ENCODE measurements at regions not wholly inside any gene's neighbourhood (a gene's known extent, or its start where the extent isn't known, plus 50 kb on each side); places are given as distances from the start of the nearest gene placed in this dataset.

DNA sequence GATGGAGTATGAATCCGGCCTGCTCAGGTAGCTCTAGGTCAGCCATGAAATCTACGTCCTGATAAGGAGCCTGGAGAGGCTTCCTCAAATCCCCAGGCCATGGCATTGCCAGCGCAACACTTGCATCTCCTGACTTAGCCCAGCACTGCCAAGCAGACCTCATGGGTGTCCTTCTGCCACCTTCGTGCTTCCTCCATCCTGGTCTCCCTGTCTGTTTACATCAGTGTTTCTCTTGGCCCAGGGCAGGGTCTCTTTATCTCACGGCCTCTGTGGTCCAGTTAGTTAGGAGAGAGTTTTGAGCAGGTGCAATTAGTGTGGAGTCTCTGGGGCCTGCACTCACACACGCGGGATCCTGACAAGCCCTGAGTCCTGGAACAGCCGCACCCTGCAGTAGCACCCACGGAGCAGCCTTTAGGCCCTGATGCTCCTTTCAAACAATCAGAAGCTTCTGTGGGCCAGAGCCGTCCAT, 193.1 kb upstream of the ARL4C start:
- TF ChIP-seq, protein P1, sequence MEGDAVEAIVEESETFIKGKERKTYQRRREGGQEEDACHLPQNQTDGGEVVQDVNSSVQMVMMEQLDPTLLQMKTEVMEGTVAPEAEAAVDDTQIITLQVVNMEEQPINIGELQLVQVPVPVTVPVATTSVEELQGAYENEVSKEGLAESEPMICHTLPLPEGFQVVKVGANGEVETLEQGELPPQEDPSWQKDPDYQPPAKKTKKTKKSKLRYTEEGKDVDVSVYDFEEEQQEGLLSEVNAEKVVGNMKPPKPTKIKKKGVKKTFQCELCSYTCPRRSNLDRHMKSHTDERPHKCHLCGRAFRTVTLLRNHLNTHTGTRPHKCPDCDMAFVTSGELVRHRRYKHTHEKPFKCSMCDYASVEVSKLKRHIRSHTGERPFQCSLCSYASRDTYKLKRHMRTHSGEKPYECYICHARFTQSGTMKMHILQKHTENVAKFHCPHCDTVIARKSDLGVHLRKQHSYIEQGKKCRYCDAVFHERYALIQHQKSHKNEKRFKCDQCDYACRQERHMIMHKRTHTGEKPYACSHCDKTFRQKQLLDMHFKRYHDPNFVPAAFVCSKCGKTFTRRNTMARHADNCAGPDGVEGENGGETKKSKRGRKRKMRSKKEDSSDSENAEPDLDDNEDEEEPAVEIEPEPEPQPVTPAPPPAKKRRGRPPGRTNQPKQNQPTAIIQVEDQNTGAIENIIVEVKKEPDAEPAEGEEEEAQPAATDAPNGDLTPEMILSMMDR (IDR thresholded peaks at IDR 0.05): no peak
- ATAC-seq: no peak

DNA sequence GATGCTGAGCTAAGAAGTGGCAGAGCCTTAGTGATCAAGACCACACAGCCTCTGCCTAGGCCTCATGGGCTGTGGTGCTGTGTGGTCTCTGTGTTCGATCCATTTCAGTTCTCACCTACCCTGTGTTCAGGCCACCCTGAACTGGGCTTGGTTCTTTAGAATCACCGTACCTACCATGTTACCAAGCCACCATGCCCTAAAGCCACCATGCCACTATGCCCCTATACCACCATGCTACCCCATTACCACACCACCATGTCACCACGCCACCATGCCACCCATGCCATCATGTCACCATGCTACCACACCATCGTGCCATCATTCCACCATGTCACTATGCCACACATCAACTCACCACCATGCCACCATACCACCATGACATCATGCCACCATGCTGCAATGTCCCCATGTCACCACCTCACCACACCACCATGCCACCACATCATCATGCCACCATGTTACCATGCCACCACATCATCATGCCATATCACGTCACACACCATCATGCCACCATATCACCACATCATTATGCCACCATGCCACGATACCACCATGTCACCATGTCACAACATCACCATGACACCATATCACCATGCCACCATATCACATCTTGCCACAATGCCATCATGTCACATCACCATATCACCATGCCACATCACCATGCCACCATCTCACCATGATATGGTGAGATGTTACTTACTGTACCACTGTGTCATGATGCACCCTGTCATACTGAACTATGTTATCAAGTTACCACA, 191.0 kb upstream of the ARL4C start:
- no peaks in the 10 kb centered on the region for H3K4me1 ChIP-seq (ENCODE audit: control insufficient read depth, insufficient read depth, low read length)
- no peak for ATAC-seq
- H3K9me3 ChIP-seq (ENCODE audit: control insufficient read depth, insufficient read depth, low read length): no peaks in the 10 kb centered on the region
- H3K27ac ChIP-seq (ENCODE audit: low read length): no peak overlapping the region
- H3K4me3 Mint-ChIP-seq: no peak overlapping the region
- H3K9me3 Mint-ChIP-seq: peaks cover 0 to 2% of the 10 kb centered on the region in 2 donors
- TF ChIP-seq, protein P1 (IDR thresholded peaks at IDR 0.05): no peak
- H3K27me3 ChIP-seq (ENCODE audit: control insufficient read depth, insufficient read depth, low read length): no peaks in the 10 kb centered on the region
- intact Hi-C loops (cut with micrococcal nuclease): no loop called here
- H3K4me3 ChIP-seq (ENCODE audit: low read length): no peak overlapping the region
- 96% methylated on average over 6 of the region's 6 CpGs for WGBS (ENCODE audit: insufficient coverage)
- H3K27me3 Mint-ChIP-seq (ENCODE audit: low read depth in 2 of 2): peaks cover 22 to 33% of the 10 kb centered on the region in 2 donors
- H3K36me3 ChIP-seq (ENCODE audit: control insufficient read depth, insufficient read depth, low read length): no peaks in the 10 kb centered on the region
- no peak for DNase-seq
- H3K27ac Mint-ChIP-seq: no peak overlapping the region
- H3K4me1 Mint-ChIP-seq: peaks cover 0 to 3% of the 10 kb centered on the region in 2 donors
- H3K36me3 Mint-ChIP-seq: no peaks in the 10 kb centered on the region

More for the DNA sequence above, 193.1 kb upstream of the ARL4C start:
- Histone ChIP-seq H3K36me3 (ENCODE audit: control insufficient read depth, insufficient read depth, low read length) (no peaks in the 10 kb centered on the region), H3K9me3 (ENCODE audit: control insufficient read depth, insufficient read depth, low read length) (no peaks in the 10 kb centered on the region), H3K4me1 (ENCODE audit: control insufficient read depth, insufficient read depth, low read length) (no peaks in the 10 kb centered on the region), H3K27ac (ENCODE audit: low read length) (no peak overlapping the region), H3K4me3 (ENCODE audit: low read length) (no peak overlapping the region), H3K27me3 (ENCODE audit: control insufficient read depth, insufficient read depth, low read length) (no peaks in the 10 kb centered on the region)
- H3K4me1 Mint-ChIP-seq: no peaks in the 10 kb centered on the region
- H3K27me3 Mint-ChIP-seq (ENCODE audit: low read depth in 2 of 2): peaks cover 28 to 49% of the 10 kb centered on the region in 2 donors
- DNase-seq: no peak
- no peaks in the 10 kb centered on the region for H3K9me3 Mint-ChIP-seq
- WGBS (ENCODE audit: insufficient coverage): 86% methylated on average over 10 of the region's 10 CpGs
- no peak overlapping the region for H3K27ac Mint-ChIP-seq
- intact Hi-C loops (cut with micrococcal nuclease): no loop called here
- H3K4me3 Mint-ChIP-seq: no peak overlapping the region
- no peaks in the 10 kb centered on the region for H3K36me3 Mint-ChIP-seq

DNA sequence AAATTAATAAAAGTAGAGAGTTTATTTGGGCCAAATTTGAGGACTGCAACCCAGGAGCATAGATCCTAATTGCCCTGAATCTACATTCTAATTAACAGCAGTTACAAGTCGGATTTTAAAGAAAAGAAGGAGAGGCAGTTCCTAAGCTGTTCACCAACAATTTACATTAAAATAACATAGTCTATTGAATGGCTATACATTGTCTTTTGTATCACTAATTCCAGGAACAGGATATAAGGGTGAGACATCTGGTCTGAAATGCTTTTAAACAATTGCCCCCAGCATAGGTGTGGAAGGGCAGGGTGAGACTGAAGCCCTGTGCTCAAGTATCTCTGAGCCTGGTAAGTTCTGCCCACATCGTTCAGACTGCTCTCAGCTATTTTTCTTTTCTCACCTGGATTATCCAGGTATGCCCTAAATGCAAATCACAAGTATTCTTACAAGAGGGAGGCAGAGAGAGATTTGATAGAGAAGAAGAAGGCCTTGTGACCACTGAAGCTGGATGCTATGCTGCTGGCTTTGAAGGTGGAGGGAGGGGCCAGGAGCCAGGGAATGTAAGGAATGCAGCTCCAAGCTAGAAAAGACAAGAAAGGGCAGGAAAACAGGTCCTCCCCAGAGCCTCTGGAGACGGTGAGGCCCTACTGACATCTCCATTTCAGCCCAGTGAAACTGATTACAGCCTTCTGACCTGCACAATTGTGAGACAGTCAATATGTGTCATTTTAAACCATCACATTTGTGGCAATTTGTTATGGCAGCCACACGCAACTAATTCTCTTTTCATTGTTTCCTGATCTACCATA, 189.4 kb upstream of the ARL4C start:
- peaks cover 0 to 8% of the 10 kb centered on the region in 2 donors for H3K4me1 Mint-ChIP-seq
- H3K9me3 Mint-ChIP-seq: peaks cover 3 to 6% of the 10 kb centered on the region in 2 donors
- no peak overlapping the region for H3K27ac Mint-ChIP-seq
- H3K36me3 Mint-ChIP-seq: no peaks in the 10 kb centered on the region
- no peak overlapping the region for H3K4me3 ChIP-seq (ENCODE audit: low read length)
- no peaks in the 10 kb centered on the region for H3K9me3 ChIP-seq (ENCODE audit: control insufficient read depth, insufficient read depth, low read length)
- H3K27me3 Mint-ChIP-seq (ENCODE audit: low read depth in 2 of 2): peaks cover 13 to 19% of the 10 kb centered on the region in 2 donors
- ATAC-seq: no peak
- DNase-seq: no peak
- H3K27me3 ChIP-seq (ENCODE audit: control insufficient read depth, insufficient read depth, low read length): no peaks in the 10 kb centered on the region
- H3K36me3 ChIP-seq (ENCODE audit: control insufficient read depth, insufficient read depth, low read length): no peaks in the 10 kb centered on the region
- TF ChIP-seq, protein P1 (IDR thresholded peaks at IDR 0.05): no peak
- no peaks in the 10 kb centered on the region for H3K4me1 ChIP-seq (ENCODE audit: control insufficient read depth, insufficient read depth, low read length)
- 84% methylated on average over 2 of the region's 4 CpGs for WGBS (ENCODE audit: insufficient coverage)
- H3K27ac ChIP-seq (ENCODE audit: low read length): no peak overlapping the region
- intact Hi-C loops (cut with micrococcal nuclease): no loop called here
- H3K4me3 Mint-ChIP-seq: no peak overlapping the region

Data from natural killer cell (primary cell).